HL-60/S4 treated with phorbol 12-myristate 13-acetate at 8.2 ng/mL for 4 days and 3 days (cell line): ENCODE measurements at regions not wholly inside any gene's neighbourhood (a gene's known extent, or its start where the extent isn't known, plus 50 kb on each side); places are given as distances from the start of the nearest gene placed in this dataset.
"Not testable (repeated sequence)": the region's sequence is repeated elsewhere in the genome, so short reads cannot be mapped to it uniquely, and the experiment has no call there.

Source experiments
- in situ Hi-C: fragments of 300-500 bp; cut with MboI; formaldehyde crosslinking; loops from 2 replicates; pipeline ENCODE4 v1.15.0; 2022; ENCODE audit warnings: low sequenced_read_pairs

DNA sequence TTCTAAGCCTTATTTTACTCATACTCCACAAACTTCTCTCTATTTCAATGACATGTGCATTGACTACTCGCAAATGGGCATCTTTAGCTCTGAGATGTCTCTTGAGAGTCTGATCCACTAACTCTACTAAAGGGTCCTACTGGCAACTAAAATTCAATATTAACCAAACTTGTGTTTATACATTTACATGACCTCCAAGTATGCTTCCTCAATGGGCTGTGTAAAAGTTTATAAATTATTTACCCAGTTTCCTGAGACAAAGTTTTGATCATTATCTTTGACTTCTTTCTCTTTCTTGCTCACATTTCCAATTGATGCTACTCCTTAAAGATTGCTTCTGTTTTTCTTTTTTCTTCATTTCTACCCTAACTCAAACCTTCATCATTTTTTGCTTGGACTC, 510.1 kb upstream of the DAB2 start:
- in situ Hi-C loops: no loop called here

DNA sequence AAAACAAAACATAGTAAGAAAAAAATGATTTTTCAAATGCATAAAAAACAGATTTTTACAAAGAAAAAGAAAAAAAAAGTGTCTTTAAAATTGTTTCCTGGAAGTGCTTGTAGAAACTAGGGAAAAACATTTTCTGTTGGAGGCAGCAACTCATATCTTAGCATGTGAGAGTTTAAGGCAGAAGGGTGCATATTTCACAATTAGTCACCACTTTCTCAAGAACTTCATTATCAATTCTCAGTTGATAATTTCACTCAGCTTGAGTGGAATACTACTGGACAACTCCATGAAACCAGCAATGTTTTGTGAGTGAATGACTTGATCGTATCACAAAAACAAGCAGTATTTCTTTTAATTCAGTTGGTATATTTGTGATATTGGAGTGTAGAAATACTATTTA, 508.3 kb upstream of the DAB2 start:
- in situ Hi-C loops: no loop called here

- in situ Hi-C loops: no loop called here
Measured at GRCh38 chr5:39928709-39929108, 503.9 kb upstream of the DAB2 start.

DNA sequence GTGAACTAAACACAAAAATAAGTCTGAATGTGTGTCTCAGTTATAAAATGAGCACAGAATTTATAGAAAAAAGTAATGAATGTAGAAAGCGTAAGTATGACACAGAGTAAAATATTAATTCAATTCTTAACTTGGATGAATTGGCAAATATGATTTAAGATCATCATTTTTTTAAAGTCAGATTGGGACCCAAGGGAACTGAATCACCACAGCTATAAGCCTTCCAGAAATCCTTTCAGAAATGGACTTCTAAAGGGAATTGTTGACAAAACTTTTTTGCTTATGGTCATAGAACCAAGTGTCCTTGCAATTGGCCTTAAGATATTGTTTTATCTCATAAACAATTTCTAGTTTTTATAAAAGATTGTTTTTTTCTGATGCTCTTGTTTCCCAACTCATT, 495.1 kb upstream of the DAB2 start:
- in situ Hi-C loops: no loop called here

GRCh38 chr5:39912906-39913305, 488.1 kb upstream of the DAB2 start:
- in situ Hi-C loops: no loop called here

- in situ Hi-C loops: not testable (repeated sequence)
Measured at GRCh38 chr5:39907267-39907951, 482.6 kb upstream of the DAB2 start.

DNA sequence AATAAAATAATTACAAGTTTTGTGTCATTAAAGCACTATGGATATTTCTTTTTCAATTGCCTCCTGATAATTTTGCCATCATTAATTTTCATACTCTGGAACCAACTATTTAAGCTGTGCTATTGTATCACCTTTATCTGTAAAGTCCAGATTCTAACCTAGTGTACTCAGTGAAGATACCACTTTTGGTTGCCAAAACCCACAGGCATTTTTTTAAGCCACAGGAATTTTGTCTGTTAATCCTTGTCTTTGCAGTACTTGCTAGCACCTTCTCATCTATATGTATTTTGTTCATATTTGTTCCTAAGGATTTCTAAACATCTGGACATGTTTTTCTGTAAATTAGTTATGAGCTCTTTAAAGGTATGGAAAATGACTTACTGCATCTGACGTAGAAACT, 481.4 kb upstream of the DAB2 start:
- in situ Hi-C loops: no loop called here

DNA sequence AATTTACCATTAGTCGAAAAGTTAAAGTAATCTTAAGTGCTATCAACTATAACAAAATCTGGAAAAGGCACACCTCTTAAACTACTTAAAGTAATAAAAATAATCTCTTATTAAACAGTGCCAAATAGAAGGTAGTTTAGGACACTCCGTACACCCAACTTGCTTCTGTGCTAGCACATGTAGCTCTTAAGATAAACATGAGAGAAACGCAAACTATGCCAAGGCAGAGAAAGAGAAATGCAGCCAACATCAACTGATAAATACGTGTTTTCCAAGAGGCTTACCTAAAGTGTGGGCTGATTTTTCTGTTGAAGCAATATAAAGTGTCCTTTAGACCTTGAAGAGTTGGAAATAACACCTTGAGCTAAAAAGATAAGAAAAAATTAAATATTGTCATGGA, 480.6 kb upstream of the DAB2 start:
- in situ Hi-C loops: no loop called here

DNA sequence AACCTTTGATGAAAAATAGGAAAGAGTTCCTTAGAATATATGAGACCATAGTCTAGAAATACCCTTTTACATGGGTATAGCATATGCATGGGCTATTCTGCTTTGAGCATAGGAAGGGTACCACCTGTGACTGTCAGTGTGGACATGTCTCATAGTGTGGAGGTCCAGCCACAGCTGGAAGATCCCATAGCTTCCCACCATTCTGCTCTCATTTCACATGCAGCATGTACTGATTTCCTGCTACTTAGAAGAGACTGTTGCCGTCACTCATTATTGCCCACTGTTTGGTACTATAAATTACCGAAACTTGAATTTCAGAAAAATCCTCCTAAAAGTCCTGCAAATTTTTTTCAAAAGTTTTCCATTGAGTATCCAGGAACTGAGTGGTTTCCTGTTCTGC, 477.8 kb upstream of the DAB2 start:
- in situ Hi-C loops: no loop called here

GRCh38 chr5:39898731-39899130, 474.0 kb upstream of the DAB2 start:
- in situ Hi-C loops: no loop called here

GRCh38 chr5:39896706-39897105, 471.9 kb upstream of the DAB2 start:
- in situ Hi-C loops: no loop called here

DNA sequence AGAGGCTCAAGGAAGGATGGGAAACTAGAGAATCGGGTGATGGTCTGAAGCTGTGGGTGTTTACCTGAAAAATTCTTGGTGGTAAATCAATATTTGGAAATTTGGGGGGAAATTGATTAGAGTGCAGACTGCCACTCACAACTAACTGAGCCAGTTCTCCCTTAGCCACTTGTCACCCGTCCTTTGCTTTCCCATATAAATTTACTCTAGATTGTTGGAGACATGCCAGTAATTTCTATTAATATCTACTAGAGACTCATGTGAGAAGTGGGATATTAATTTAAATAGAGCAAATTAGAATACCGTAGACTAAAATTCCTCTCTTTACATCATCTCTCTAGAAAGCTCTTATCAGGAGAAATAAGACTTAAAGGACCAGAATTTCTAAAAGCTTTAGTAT, 471.3 kb upstream of the DAB2 start:
- in situ Hi-C loops: no loop called here

- in situ Hi-C loops: no loop called here
Measured at GRCh38 chr5:39892708-39893107, 467.9 kb upstream of the DAB2 start.

DNA sequence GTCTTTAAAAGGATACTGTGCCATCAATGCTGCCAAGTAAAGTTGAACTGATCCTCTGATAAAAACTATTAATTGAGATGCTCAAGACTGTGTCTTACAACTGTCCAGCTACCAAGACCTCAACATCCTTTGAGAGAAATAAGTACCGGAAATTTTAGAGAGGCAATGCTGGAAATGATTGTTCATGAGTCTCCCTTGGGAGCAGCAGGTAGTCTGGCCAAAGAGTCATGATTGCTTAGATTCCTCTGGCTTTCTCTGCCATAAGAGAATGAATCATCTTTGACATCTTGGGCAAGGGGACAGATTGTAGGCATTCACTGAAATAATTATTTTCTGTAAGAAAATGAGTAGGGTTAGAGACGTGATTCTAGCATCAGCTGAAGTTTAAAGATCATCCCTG, 466.6 kb upstream of the DAB2 start:
- in situ Hi-C loops: no loop called here

DNA sequence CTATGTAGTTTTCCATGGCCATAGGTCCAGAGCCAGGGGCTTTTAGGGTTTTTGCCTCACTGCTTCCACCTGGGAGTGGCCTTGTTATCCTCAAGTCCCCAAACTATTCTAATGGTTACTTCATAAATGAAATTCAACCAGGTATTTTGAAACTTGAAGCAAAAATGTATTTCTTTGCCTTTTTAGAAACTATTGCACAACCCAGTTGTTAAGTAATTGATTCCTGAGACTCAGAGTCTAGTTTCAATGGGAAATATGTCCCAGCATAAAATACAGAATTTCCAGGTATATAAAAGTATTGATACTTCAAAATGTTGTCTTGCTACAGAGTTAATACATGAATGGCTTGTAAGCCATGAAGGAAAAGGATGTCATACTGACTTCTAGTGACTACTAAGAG, 456.2 kb upstream of the DAB2 start:
- in situ Hi-C loops: no loop called here

DNA sequence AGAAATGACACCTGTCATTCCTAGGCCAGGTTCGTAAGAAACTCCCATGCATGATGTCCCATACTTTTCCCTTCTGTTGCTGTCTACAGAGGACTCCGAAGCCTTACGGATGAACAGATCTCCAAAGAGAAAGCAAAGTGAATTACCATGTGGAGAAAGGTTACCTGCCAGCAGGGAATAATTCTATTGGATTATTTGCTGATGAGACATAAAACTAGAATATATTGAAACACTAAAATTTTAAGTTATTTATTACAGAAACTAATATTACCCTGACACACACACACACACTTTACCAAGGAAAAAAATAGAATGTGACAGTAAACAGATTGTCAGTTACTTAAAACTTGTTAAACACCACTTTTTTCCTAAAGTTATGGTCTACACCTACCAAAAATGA, 452.7 kb upstream of the DAB2 start:
- in situ Hi-C loops: no loop called here

DNA sequence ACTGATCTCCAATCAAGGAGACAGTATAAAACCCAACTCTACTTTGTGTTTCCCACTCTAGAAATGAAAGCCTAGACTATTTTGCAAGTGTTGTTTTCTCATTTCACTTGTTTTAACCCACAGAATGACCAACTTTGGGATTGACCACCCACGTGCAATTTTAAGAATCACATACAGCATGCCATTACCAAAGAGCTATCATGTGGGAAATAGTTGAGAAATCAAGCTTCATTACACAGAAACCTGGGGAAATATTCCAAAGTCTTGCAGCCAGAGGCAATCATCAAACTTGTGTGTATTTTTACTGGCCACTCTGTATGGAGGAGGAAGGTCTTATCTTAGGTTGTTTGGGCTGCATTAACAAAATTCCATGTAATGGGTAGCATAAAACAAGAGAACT, 451.4 kb upstream of the DAB2 start:
- in situ Hi-C loops: no loop called here

DNA sequence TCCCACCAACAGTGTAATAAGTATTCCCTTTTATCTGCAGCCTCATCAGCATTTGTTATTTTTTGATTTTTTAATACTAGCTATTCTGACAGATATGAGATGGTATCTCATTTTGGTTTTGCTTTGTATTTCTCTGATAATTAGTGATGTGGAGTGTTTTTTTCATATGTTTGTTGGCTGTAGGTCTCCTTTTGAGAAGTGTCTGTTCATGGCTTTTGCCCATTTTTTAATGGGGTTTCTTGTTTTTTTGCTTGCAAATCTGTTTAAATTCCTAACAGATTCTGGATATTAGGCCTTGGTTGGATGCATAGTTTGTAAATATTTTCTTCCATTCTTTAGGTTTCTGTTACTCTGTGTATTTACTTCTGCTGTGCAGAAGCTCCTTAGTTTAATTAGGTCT, 445.4 kb upstream of the DAB2 start:
- in situ Hi-C loops: no loop called here

GRCh38 chr5:39869396-39869795, 444.6 kb upstream of the DAB2 start:
- in situ Hi-C loops: no loop called here

- in situ Hi-C loops: no loop called here
Measured at GRCh38 chr5:39867923-39868322, 443.1 kb upstream of the DAB2 start.

GRCh38 chr5:39863926-39864552, 439.3 kb upstream of the DAB2 start:
- in situ Hi-C loops: no loop called here

- in situ Hi-C loops: no loop called here
Measured at GRCh38 chr5:39857041-39857440, 432.3 kb upstream of the DAB2 start.
